ENCODE measurements at regions not wholly inside any gene's neighbourhood (a gene's known extent, or its start where the extent isn't known, plus 50 kb on each side); places are given as distances from the start of the nearest gene placed in this dataset.
"Not testable (repeated sequence)": the region's sequence is repeated elsewhere in the genome, so short reads cannot be mapped to it uniquely, and the experiment has no call there.

- not testable (repeated sequence) for DNase-seq (ENCODE audit: low read depth, low spot score)
These were observed 53.9 kb upstream of the TUSC1 start for GRCh38 chr9:25731895-25732794.

Measured in ELF-1 (cell line).